ENCODE measurements at regions not wholly inside any gene's neighbourhood (a gene's known extent, or its start where the extent isn't known, plus 50 kb on each side); places are given as distances from the start of the nearest gene placed in this dataset.

- no peak for DNase-seq
- H3K4me2 ChIP-seq, result no peak overlapping the region
- ChIA-PET CTCF (interaction anchor here (1.2 kb wide), 1 partner anchor 10 kb away, joined by 3 read pairs; no protein-coding TSS in a partner anchor), POLR2A (interaction anchor here (0.7 kb wide), 1 partner anchor 25 kb away, joined by 4 read pairs; no protein-coding TSS in a partner anchor)
- H3K4me1 ChIP-seq (ENCODE audit: control insufficient read depth in 1 of 2, insufficient read depth in 2 of 2, low read depth in 1 of 2, low read length in 1 of 2), result no peaks in the 10 kb centered on the region
- TF ChIP-seq NFIC (IDR thresholded peaks at IDR 0.05; ENCODE audit: borderline replicate concordance), result no peak
- no peak for TF ChIP-seq FOXJ3 (CRISPR knock-in tag; IDR thresholded peaks at IDR 0.05)
- no peak for TF ChIP-seq IRF3 (IDR thresholded peaks at IDR 0.05; ENCODE audit: low read depth, low read length)
- no peak for TF ChIP-seq REST (IDR thresholded peaks at IDR 0.05; ENCODE audit: low read depth, low read length)
- TF ChIP-seq NRF1 (IDR thresholded peaks at IDR 0.05; ENCODE audit: low read depth, low read length), result no peak
- TF ChIP-seq EZH2phosphoT487 (IDR thresholded peaks at IDR 0.05; ENCODE audit: borderline replicate concordance, low read depth), result no peak
- no peak for TF ChIP-seq CTCF (IDR thresholded peaks at IDR 0.05)
- TF ChIP-seq PBX3 (IDR thresholded peaks at IDR 0.05), result no peak
- peaks cover 5% of the 10 kb centered on the region for H3F3A ChIP-seq (replicated peaks; ENCODE audit: insufficient read depth)
- 67% methylated on average over 28 of the region's 28 CpGs for WGBS (ENCODE audit: low lambda C conversion rate)
- H2AFZ ChIP-seq (ENCODE audit: low read depth), result no peak overlapping the region
- H3K9ac ChIP-seq, result no peak overlapping the region
- no peaks in the 10 kb centered on the region for H3K9me3 ChIP-seq
- no peak overlapping the region for H3K4me3 ChIP-seq (ENCODE audit: low read depth in 2 of 2, low read length in 1 of 2)
- H3K36me3 ChIP-seq (replicated peaks in 1 of 2; ENCODE audit: control insufficient read depth in 1 of 2, insufficient read depth in 2 of 2, low read length in 1 of 2), result no peaks in the 10 kb centered on the region
- H3K9me2 ChIP-seq, result no peaks in the 10 kb centered on the region
- H3K27me3 ChIP-seq (ENCODE audit: insufficient read depth), result no peaks in the 10 kb centered on the region
- H3K27ac ChIP-seq (ENCODE audit: low read depth in 2 of 2, low read length in 1 of 2), result no peak overlapping the region
- no peaks in the 10 kb centered on the region for H4K20me1 ChIP-seq (ENCODE audit: insufficient read depth)
- H3K79me2 ChIP-seq (ENCODE audit: insufficient read depth), result no peaks in the 10 kb centered on the region
Observed at GRCh38 chr7:157484411-157485081, 147.7 kb downstream of the DNAJB6 start.

All from SK-N-SH (cell line).